ENCODE measurements at regions not wholly inside any gene's neighbourhood (a gene's known extent, or its start where the extent isn't known, plus 50 kb on each side); places are given as distances from the start of the nearest gene placed in this dataset.

- intact Hi-C loops (cut with DNase I): no loop called here
- WGBS, 2 donors: 74 to 78% methylated on average over 4 of the region's 4 CpGs
- Histone ChIP-seq H3K27ac (no peak overlapping the region), H3K36me3 (replicated peaks in 1 of 2; ENCODE audit: insufficient read depth in 1 of 2, low read depth in 2 of 2) (no peaks in the 10 kb centered on the region), H3K4me1 (no peaks in the 10 kb centered on the region), H3K9me3 (peaks cover 0 to 7% (median 0%) of the 10 kb centered on the region in 3 donors), H3K4me3 (no peak overlapping the region), H3K27me3 (no peaks in the 10 kb centered on the region)
- ATAC-seq: no peak
- no peak for DNase-seq
- no peak for TF ChIP-seq POLR2A (IDR thresholded peaks at IDR 0.05)
- TF ChIP-seq CTCF (IDR thresholded peaks at IDR 0.05): no peak
Observed at GRCh38 chr16:22683258-22683657, 130.7 kb upstream of the HS3ST2 start.

GRCh38 chr16:22683730-22684573 is 130.0 kb upstream of the HS3ST2 start:
- no peak overlapping the region for H3K27ac ChIP-seq
- no peaks in the 10 kb centered on the region for H3K27me3 ChIP-seq
- H3K9me3 ChIP-seq: peaks cover 0 to 7% (median 0%) of the 10 kb centered on the region in 3 donors
- intact Hi-C loops (cut with DNase I): no loop called here
- whole genome bisulfite sequencing, 2 donors: 57 to 65% methylated on average over 4 of the region's 4 CpGs
- H3K36me3 ChIP-seq (replicated peaks in 1 of 2; ENCODE audit: insufficient read depth in 1 of 2, low read depth in 2 of 2): no peaks in the 10 kb centered on the region
- DNase-seq (no peak), ATAC-seq (no peak)
- no peak overlapping the region for H3K4me3 ChIP-seq
- H3K4me1 ChIP-seq: no peaks in the 10 kb centered on the region
- TF ChIP-seq CTCF (IDR thresholded peaks at IDR 0.05) (no peak), POLR2A (IDR thresholded peaks at IDR 0.05) (no peak)

- Histone ChIP-seq H3K36me3 (replicated peaks in 1 of 2; ENCODE audit: insufficient read depth in 1 of 2, low read depth in 2 of 2) (no peaks in the 10 kb centered on the region), H3K27ac (no peak overlapping the region), H3K4me1 (no peaks in the 10 kb centered on the region), H3K4me3 (no peak overlapping the region), H3K9me3 (peaks cover 0 to 7% (median 0%) of the 10 kb centered on the region in 3 donors), H3K27me3 (no peaks in the 10 kb centered on the region)
- TF ChIP-seq CTCF (IDR thresholded peaks at IDR 0.05): no peak
- no peak for TF ChIP-seq POLR2A (IDR thresholded peaks at IDR 0.05)
- ATAC-seq: no peak
- WGBS, 2 donors: 69 to 75% methylated on average over 3 of the region's 3 CpGs
- intact Hi-C loops (cut with DNase I): no loop called here
- no peak for DNase-seq
Observed at GRCh38 chr16:22684574-22685458, 129.1 kb upstream of the HS3ST2 start.

GRCh38 chr16:22685459-22685830 is 128.5 kb upstream of the HS3ST2 start:
- H3K27ac ChIP-seq: no peak overlapping the region
- no peaks in the 10 kb centered on the region for H3K36me3 ChIP-seq (replicated peaks in 1 of 2; ENCODE audit: insufficient read depth in 1 of 2, low read depth in 2 of 2)
- TF ChIP-seq POLR2A (IDR thresholded peaks at IDR 0.05) (no peak), CTCF (IDR thresholded peaks at IDR 0.05) (no peak)
- ATAC-seq (peak; percentile 67), DNase-seq (peak in 3 of 4 donors; percentile 30 to 51 (median 30))
- H3K4me3 ChIP-seq: no peak overlapping the region
- intact Hi-C loops (cut with DNase I): no loop called here
- H3K27me3 ChIP-seq: no peaks in the 10 kb centered on the region
- WGBS, 2 donors: 63 to 69% methylated on average over 3 of the region's 3 CpGs
- no peaks in the 10 kb centered on the region for H3K4me1 ChIP-seq
- H3K9me3 ChIP-seq: peaks cover 0 to 7% (median 0%) of the 10 kb centered on the region in 3 donors
